Hepatocyte (in vitro differentiated cells): ENCODE measurements at regions not wholly inside any gene's neighbourhood (a gene's known extent, or its start where the extent isn't known, plus 50 kb on each side); places are given as distances from the start of the nearest gene placed in this dataset.

Experiments used
- DNase-seq: peaks from one replicate; pipeline ENCODE4 v3.0.0-alpha.2; 2016; ENCODE audit warnings: low spot score
- H2AFZ ChIP-seq: fragments of 200-600 bp; sonication (generic); 2 replicates; pipeline ENCODE4 v1.6.0; 2016; ENCODE audit warnings: antibody characterized with exemption, mild to moderate bottlenecking
- H3K27ac ChIP-seq: fragments of 200-600 bp; sonication (generic); 2 replicates; pipeline ENCODE4 v1.5.1; 2016; ENCODE audit warnings: mild to moderate bottlenecking
- H3K27me3 ChIP-seq: fragments of 200-600 bp; sonication (generic); 2 replicates; pipeline ENCODE4 v1.6.1; 2016
- H3K36me3 ChIP-seq: fragments of 200-600 bp; sonication (generic); replicated peaks from 2 replicates; pipeline ENCODE4 v1.5.1; 2016; ENCODE audit warnings: low read depth; ENCODE audit not compliant: insufficient read depth
- H3K4me1 ChIP-seq: fragments of 200-600 bp; sonication (generic); 2 replicates; pipeline ENCODE4 v1.5.1; 2016; ENCODE audit warnings: mild to moderate bottlenecking, moderate library complexity; ENCODE audit not compliant: insufficient read depth
- H3K4me2 ChIP-seq: fragments of 200-600 bp; sonication (generic); 2 replicates; pipeline ENCODE4 v1.6.0; 2016
- H3K4me3 ChIP-seq: fragments of 200-600 bp; sonication (generic); 2 replicates; pipeline ENCODE4 v1.5.1; 2016; ENCODE audit warnings: mild to moderate bottlenecking
- H3K79me2 ChIP-seq: fragments of 200-600 bp; sonication (generic); 2 replicates; pipeline ENCODE4 v1.6.0; 2017; ENCODE audit warnings: mild to moderate bottlenecking
- H3K9me2 ChIP-seq: fragments of 200-600 bp; sonication (generic); replicated peaks from 2 replicates; pipeline ENCODE4 v1.6.0; 2017; ENCODE audit warnings: mild to moderate bottlenecking; ENCODE audit not compliant: insufficient read depth
- H3K9me3 ChIP-seq: fragments of 200-600 bp; sonication (generic); 2 replicates; pipeline ENCODE4 v1.5.1; 2016; ENCODE audit warnings: low read depth, mild to moderate bottlenecking
- H4K20me1 ChIP-seq: fragments of 200-600 bp; sonication (generic); 2 replicates; pipeline ENCODE4 v1.6.0; 2016; ENCODE audit warnings: mild to moderate bottlenecking; ENCODE audit not compliant: insufficient read depth, poor library complexity, severe bottlenecking
- CTCF ChIP-seq: fragments of 200-600 bp; sonication (generic); IDR thresholded peaks from 2 replicates; pipeline ENCODE4 v1.5.1; 2016; ENCODE audit warnings: antibody characterized with exemption, mild to moderate bottlenecking; ENCODE audit not compliant: poor library complexity
- EZH2 ChIP-seq: fragments of 200-600 bp; sonication (generic); IDR thresholded peaks from 2 replicates; pipeline ENCODE4 v1.6.1; 2016; ENCODE audit warnings: antibody characterized with exemption, mild to moderate bottlenecking, borderline replicate concordance
- EZH2phosphoT487 ChIP-seq: fragments of 200-600 bp; sonication (generic); IDR thresholded peaks from one replicate; pipeline ENCODE4 v1.6.1; 2018; ENCODE audit warnings: antibody characterized with exemption, mild to moderate bottlenecking, low read depth, moderate library complexity; ENCODE audit not compliant: unreplicated experiment, severe bottlenecking
- WGBS: methylation state at CpG from one replicate; pipeline ENCODE4 v1.1.6; 2016; ENCODE audit warnings: low lambda C conversion rate; ENCODE audit errors: missing lambda C conversion rate; 5-methylcytosine and 5-hydroxymethylcytosine counted together

- H3K4me2 ChIP-seq = no peak overlapping the region
- no peaks in the 10 kb centered on the region for H4K20me1 ChIP-seq
- no peaks in the 10 kb centered on the region for H3K27me3 ChIP-seq
- H2AFZ ChIP-seq = no peak overlapping the region
- peak; percentile 67 for DNase-seq
- WGBS = 21% methylated on average over 2 of the region's 2 CpGs
- no peaks in the 10 kb centered on the region for H3K9me3 ChIP-seq
- TF ChIP-seq EZH2phosphoT487 (no peak), CTCF (peak; percentile 52)
- no peaks in the 10 kb centered on the region for H3K9me2 ChIP-seq
- no peak overlapping the region for H3K27ac ChIP-seq
- no peaks in the 10 kb centered on the region for H3K79me2 ChIP-seq
- no peaks in the 10 kb centered on the region for H3K4me1 ChIP-seq
- H3K36me3 ChIP-seq = no peaks in the 10 kb centered on the region
- H3K4me3 ChIP-seq = no peak overlapping the region
Measured at GRCh38 chr6:44593539-44593944, 206.0 kb downstream of the CDC5L start.

GRCh38 chr6:44594481-44594880, 207.0 kb downstream of the CDC5L start:
- no peak overlapping the region for H2AFZ ChIP-seq
- no peaks in the 10 kb centered on the region for H3K79me2 ChIP-seq
- H3K27ac ChIP-seq = no peak overlapping the region
- TF ChIP-seq EZH2phosphoT487 = no peak
- no peak for TF ChIP-seq EZH2
- TF ChIP-seq CTCF = no peak
- H3K9me2 ChIP-seq = no peaks in the 10 kb centered on the region
- no peaks in the 10 kb centered on the region for H3K36me3 ChIP-seq
- H3K4me1 ChIP-seq = no peaks in the 10 kb centered on the region
- no peak overlapping the region for H3K4me3 ChIP-seq
- 46% methylated on average over 4 of the region's 4 CpGs for WGBS
- no peak for DNase-seq
- no peaks in the 10 kb centered on the region for H3K27me3 ChIP-seq
- H3K4me2 ChIP-seq = no peak overlapping the region
- no peaks in the 10 kb centered on the region for H3K9me3 ChIP-seq
- no peaks in the 10 kb centered on the region for H4K20me1 ChIP-seq

GRCh38 chr6:44598679-44599078, 211.2 kb downstream of the CDC5L start:
- no peak overlapping the region for H2AFZ ChIP-seq

More at GRCh38 chr6:44598679-44599078, 211.2 kb downstream of the CDC5L start:
- WGBS = 92% methylated on average over 4 of the region's 5 CpGs
- no peaks in the 10 kb centered on the region for H3K79me2 ChIP-seq
- no peaks in the 10 kb centered on the region for H3K4me1 ChIP-seq
- no peaks in the 10 kb centered on the region for H3K9me3 ChIP-seq
- H3K36me3 ChIP-seq = no peaks in the 10 kb centered on the region
- TF ChIP-seq CTCF (no peak), EZH2 (no peak), EZH2phosphoT487 (no peak)
- H3K27ac ChIP-seq = no peak overlapping the region
- H4K20me1 ChIP-seq = no peaks in the 10 kb centered on the region
- no peaks in the 10 kb centered on the region for H3K27me3 ChIP-seq
- no peak for DNase-seq
- H3K4me2 ChIP-seq = no peak overlapping the region
- H3K9me2 ChIP-seq = no peaks in the 10 kb centered on the region
- H3K4me3 ChIP-seq = no peak overlapping the region
